CD14-positive monocyte (primary cell): ENCODE measurements at regions not wholly inside any gene's neighbourhood (a gene's known extent, or its start where the extent isn't known, plus 50 kb on each side); places are given as distances from the start of the nearest gene placed in this dataset.
A peak's percentile ranks its signal among the peaks of the same experiment; 100 is the strongest.
"Not testable (repeated sequence)": the region's sequence is repeated elsewhere in the genome, so short reads cannot be mapped to it uniquely, and the experiment has no call there.

Source experiments
- DNase-seq, 3 donors: peaks; one replicate each; pipeline ENCODE4 v3.0.0-alpha.2; 2011 to 2022
- H2AFZ ChIP-seq: 2 replicates; pipeline ENCODE4 v1.6.0; 2012; ENCODE audit warnings: mild to moderate bottlenecking, low read depth, low read length, inconsistent platforms; ENCODE audit not compliant: insufficient read depth, poor library complexity, severe bottlenecking
- H3K27ac ChIP-seq, 2 donors: 1 replicate in 1 of 2; 2 replicates in 1 of 2; pipeline ENCODE4 v1.5.1; 2012 to 2013; ENCODE audit warnings: low read length in 2 of 2, control low read depth in 1 of 2, inconsistent platforms in 1 of 2, low read depth in 1 of 2, mild to moderate bottlenecking in 1 of 2
- H3K27me3 ChIP-seq, 2 donors: one replicate each; pipeline versions ENCODE4 v1.6.0 to v1.6.1; 2011 to 2013; ENCODE audit warnings: low read length in 2 of 2; ENCODE audit not compliant: control insufficient read depth in 2 of 2, insufficient read depth in 2 of 2
- H3K36me3 ChIP-seq, 2 donors: replicated peaks in 1 of 2; 1 replicate in 1 of 2; 2 replicates in 1 of 2; pipeline versions ENCODE4 v1.5.1 to v1.6.1; 2012 to 2013; ENCODE audit warnings: low read length in 2 of 2, control low read depth in 1 of 2, inconsistent platforms in 1 of 2, mild to moderate bottlenecking in 1 of 2; ENCODE audit not compliant: insufficient read depth in 2 of 2, control insufficient read depth in 1 of 2
- H3K4me1 ChIP-seq, 2 donors: 1 replicate in 1 of 2; 2 replicates in 1 of 2; pipeline versions ENCODE4 v1.5.1 to v1.6.1; 2012 to 2013; ENCODE audit warnings: low read length in 2 of 2, control low read depth in 1 of 2, inconsistent platforms in 1 of 2, mild to moderate bottlenecking in 1 of 2, moderate library complexity in 1 of 2; ENCODE audit not compliant: insufficient read depth in 2 of 2, control insufficient read depth in 1 of 2
- H3K4me2 ChIP-seq: replicated peaks from 2 replicates; pipeline ENCODE3; 2012; ENCODE audit warnings: low read length, moderate library complexity, mild to moderate bottlenecking; ENCODE audit not compliant: poor library complexity, severe bottlenecking; ENCODE audit errors: extremely low read depth
- H3K4me3 ChIP-seq, 3 experiments: fragments of 200-600 bp in 1 of 3; sonication (generic) in 1 of 3; replicated peaks in 1 of 3; 1 replicate in 2 of 3; 2 replicates in 1 of 3; pipeline ENCODE4 v1.5.1; 2011 to 2013; ENCODE audit warnings: low read length in 3 of 3, mild to moderate bottlenecking in 3 of 3, control low read depth in 2 of 3, low read depth in 2 of 3, inconsistent platforms in 1 of 3, moderate library complexity in 1 of 3
- H3K79me2 ChIP-seq: 2 replicates; pipeline ENCODE4 v1.6.0; 2012; ENCODE audit warnings: mild to moderate bottlenecking, control low read depth, inconsistent platforms, low read length, moderate library complexity; ENCODE audit not compliant: insufficient read depth
- H3K9ac ChIP-seq: 2 replicates; pipeline ENCODE4 v1.6.0; 2017; ENCODE audit warnings: low read length, mild to moderate bottlenecking; ENCODE audit not compliant: insufficient read depth, poor library complexity, severe bottlenecking
- H3K9me3 ChIP-seq, 2 donors: replicated peaks in 1 of 2; 1 replicate in 1 of 2; 2 replicates in 1 of 2; pipeline versions ENCODE4 v1.5.1 to v1.6.1; 2012 to 2013; ENCODE audit warnings: low read length in 2 of 2, control low read depth in 1 of 2; ENCODE audit not compliant: control insufficient read depth in 1 of 2, insufficient read depth in 1 of 2
- H4K20me1 ChIP-seq: 2 replicates; pipeline ENCODE4 v1.6.0; 2012; ENCODE audit warnings: mild to moderate bottlenecking, low read length, control low read depth, moderate library complexity; ENCODE audit not compliant: insufficient read depth
- H3K27ac Mint-ChIP-seq, 7 donors: one replicate each; pipeline ENCODE4 v1.8.0; 2020; ENCODE audit warnings: mild to moderate bottlenecking in 7 of 7, mixed read lengths in 7 of 7, moderate library complexity in 6 of 7, inconsistent platforms in 2 of 7
- H3K27me3 Mint-ChIP-seq, 3 donors: one replicate each; pipeline ENCODE4 v1.8.0; 2021 to 2022; ENCODE audit warnings: low read depth in 3 of 3, mild to moderate bottlenecking in 3 of 3, mixed read lengths in 3 of 3, moderate library complexity in 3 of 3, inconsistent platforms in 1 of 3
- H3K36me3 Mint-ChIP-seq, 2 donors: one replicate each; pipeline ENCODE4 v1.8.0; 2020; ENCODE audit warnings: mixed read lengths in 2 of 2, inconsistent platforms in 1 of 2, mild to moderate bottlenecking in 1 of 2
- H3K4me1 Mint-ChIP-seq: one replicate; pipeline ENCODE4 v1.8.0; 2020; ENCODE audit warnings: mild to moderate bottlenecking, mixed read lengths
- H3K4me3 Mint-ChIP-seq, 2 donors: one replicate each; pipeline ENCODE4 v1.8.0; 2020; ENCODE audit warnings: mild to moderate bottlenecking in 2 of 2, mixed read lengths in 2 of 2, moderate library complexity in 1 of 2
- H3K9me3 Mint-ChIP-seq, 7 donors: one replicate each; pipeline ENCODE4 v1.8.0; 2020 to 2022; ENCODE audit warnings: mixed read lengths in 7 of 7, mild to moderate bottlenecking in 6 of 7, moderate library complexity in 6 of 7, inconsistent platforms in 2 of 7
- CTCF ChIP-seq: fragments of 200-600 bp; IDR thresholded peaks from one replicate; pipeline ENCODE4 v1.8.0; 2022; ENCODE audit warnings: antibody characterized with exemption, mild to moderate bottlenecking
- WGBS: methylation state at CpG from one replicate; pipeline ENCODE4 v1.1.5; 2013; ENCODE audit warnings: missing lambda C conversion rate; ENCODE audit not compliant: insufficient coverage; 5-methylcytosine and 5-hydroxymethylcytosine counted together
- intact Hi-C, 2 donors: fragments of 100-400 bp; cut with micrococcal nuclease; formaldehyde crosslinking; loops; one replicate each; pipeline versions ENCODE4 v1.15.0 to v1.15.1; 2023

- intact Hi-C loops = no loop called here
- 82% methylated on average over 6 of the region's 12 CpGs for WGBS
- H3K4me3 ChIP-seq = no peak overlapping the region
- H3K27ac ChIP-seq = no peak overlapping the region
- H3K4me3 Mint-ChIP-seq = no peak overlapping the region
- DNase-seq = no peak
- H3K79me2 ChIP-seq = no peaks in the 10 kb centered on the region
- TF ChIP-seq CTCF = no peak
- H3K27me3 ChIP-seq = no peaks in the 10 kb centered on the region
- H3K9ac ChIP-seq = no peak overlapping the region
- peaks cover 24 to 29% of the 10 kb centered on the region in 2 donors for H3K4me1 ChIP-seq
- no peak overlapping the region for H3K4me2 ChIP-seq
- H2AFZ ChIP-seq = peak overlapping the region; percentile 37
- no peaks in the 10 kb centered on the region for H3K36me3 Mint-ChIP-seq
- peaks cover 28% of the 10 kb centered on the region for H3K4me1 Mint-ChIP-seq
- peaks cover 0 to 6% (median 0%) of the 10 kb centered on the region in 7 donors for H3K9me3 Mint-ChIP-seq
- no peaks in the 10 kb centered on the region for H4K20me1 ChIP-seq
- no peak overlapping the region for H3K27ac Mint-ChIP-seq
- peaks cover 0 to 2% (median 2%) of the 10 kb centered on the region in 3 donors for H3K27me3 Mint-ChIP-seq
- no peaks in the 10 kb centered on the region for H3K36me3 ChIP-seq
- H3K9me3 ChIP-seq = no peaks in the 10 kb centered on the region
These were observed 153.7 kb upstream of the PZP start for GRCh38 chr12:9361879-9362326.

- H3K27me3 ChIP-seq, H3K4me1 ChIP-seq, H2AFZ ChIP-seq, H3K27me3 Mint-ChIP-seq, DNase-seq, H3K9ac ChIP-seq, H3K27ac ChIP-seq, H3K36me3 Mint-ChIP-seq, H3K4me3 ChIP-seq, H4K20me1 ChIP-seq, H3K79me2 ChIP-seq, H3K4me2 ChIP-seq, H3K36me3 ChIP-seq, intact Hi-C loops, H3K4me1 Mint-ChIP-seq, H3K4me3 Mint-ChIP-seq: not testable (repeated sequence)
- H3K9me3 ChIP-seq = peaks cover 27 to 30% of the 10 kb centered on the region in 2 donors
- Mint-ChIP-seq H3K9me3 (peaks cover 21 to 48% (median 41%) of the 10 kb centered on the region in 7 donors), H3K27ac (peak overlapping the region in 1 of 7 donors; percentile 54)
- WGBS = 100% methylated on average over 1 of the region's 4 CpGs
These were observed 146.0 kb upstream of the PZP start for GRCh38 chr12:9354009-9354754.
